Hematopoietic multipotent progenitor cell (in vitro differentiated cells): ENCODE measurements at regions not wholly inside any gene's neighbourhood (a gene's known extent, or its start where the extent isn't known, plus 50 kb on each side); places are given as distances from the start of the nearest gene placed in this dataset.
"Not testable (repeated sequence)": the region's sequence is repeated elsewhere in the genome, so short reads cannot be mapped to it uniquely, and the experiment has no call there.

Experiments
- DNase-seq, 3 donors: peaks; one replicate each; pipeline ENCODE4 v3.0.0-alpha.2; 2011 to 2015; ENCODE audit warnings: low read depth in 2 of 3, low spot score in 2 of 3

GRCh38 chr6:6966127-6966526, 141.6 kb upstream of the RREB1 start:
- no peak for DNase-seq

DNA sequence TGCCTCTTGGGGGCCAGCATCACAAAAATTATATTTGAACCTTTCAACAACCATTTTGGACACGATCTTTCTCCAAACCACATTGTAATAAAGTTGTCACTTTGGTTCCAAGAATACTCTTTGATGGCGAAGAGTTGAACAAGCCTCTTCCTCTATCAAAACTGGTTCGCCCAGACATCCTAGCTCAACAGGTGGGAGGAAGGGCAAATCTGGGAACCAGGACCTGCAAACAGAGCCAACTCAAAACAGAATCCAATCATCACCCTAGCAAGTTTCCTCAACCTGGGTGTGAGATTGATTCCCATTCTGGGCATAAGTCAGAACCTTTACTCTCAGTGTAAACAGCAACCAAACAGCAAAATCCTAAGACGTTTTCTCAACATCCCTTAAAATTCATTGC, 141.2 kb upstream of the RREB1 start:
- no peak for DNase-seq

GRCh38 chr6:6968357-6968730, 139.4 kb upstream of the RREB1 start:
- DNase-seq = no peak

- DNase-seq = no peak
Observed at GRCh38 chr6:6968731-6969552, 138.8 kb upstream of the RREB1 start.

- DNase-seq = peak in 1 of 3 donors; percentile 47
Observed at GRCh38 chr6:6969761-6970223, 138.0 kb upstream of the RREB1 start.

DNA sequence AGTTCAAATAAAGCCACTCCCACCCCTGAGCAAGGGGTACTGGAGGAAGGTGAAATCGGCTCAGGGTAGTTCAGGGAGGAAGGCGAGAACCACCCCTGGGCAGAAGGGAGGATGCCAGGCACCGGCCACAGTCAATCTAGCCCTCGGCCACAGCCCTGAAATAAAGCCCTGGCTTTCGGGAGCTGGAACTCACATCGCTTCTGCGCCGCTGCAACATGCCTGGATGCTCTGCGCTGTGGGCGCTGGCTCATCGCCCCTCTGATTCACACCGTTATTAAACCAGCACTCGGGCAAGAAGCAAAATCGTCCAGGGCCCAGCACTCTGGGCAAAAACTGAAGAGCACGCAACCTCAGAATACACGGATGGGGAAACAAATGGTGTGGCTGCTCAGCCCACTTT, 136.9 kb upstream of the RREB1 start:
- no peak for DNase-seq

DNA sequence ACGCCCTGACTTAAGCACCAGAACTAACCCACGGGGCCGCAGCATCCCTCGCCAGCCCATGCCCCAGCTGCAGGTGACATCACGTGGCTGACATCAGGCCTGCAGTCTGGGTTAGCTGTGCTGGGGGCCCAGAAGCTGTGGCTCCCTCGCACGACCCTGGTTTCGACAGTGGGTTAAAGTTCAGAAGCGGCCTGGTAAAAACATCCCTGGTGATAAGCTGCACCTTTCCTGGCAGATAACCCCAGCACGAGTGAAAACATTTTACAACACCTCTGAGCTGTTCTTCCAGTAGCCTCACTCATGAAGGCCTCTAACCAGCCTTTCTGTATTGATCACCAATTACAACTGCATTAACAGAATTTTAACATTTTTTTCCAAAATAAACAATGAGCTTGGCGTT, 136.4 kb upstream of the RREB1 start:
- no peak for DNase-seq

GRCh38 chr6:6972456-6972855, 135.3 kb upstream of the RREB1 start:
- no peak for DNase-seq

- DNase-seq = no peak
Observed at GRCh38 chr6:6973721-6974120, 134.0 kb upstream of the RREB1 start.

DNA sequence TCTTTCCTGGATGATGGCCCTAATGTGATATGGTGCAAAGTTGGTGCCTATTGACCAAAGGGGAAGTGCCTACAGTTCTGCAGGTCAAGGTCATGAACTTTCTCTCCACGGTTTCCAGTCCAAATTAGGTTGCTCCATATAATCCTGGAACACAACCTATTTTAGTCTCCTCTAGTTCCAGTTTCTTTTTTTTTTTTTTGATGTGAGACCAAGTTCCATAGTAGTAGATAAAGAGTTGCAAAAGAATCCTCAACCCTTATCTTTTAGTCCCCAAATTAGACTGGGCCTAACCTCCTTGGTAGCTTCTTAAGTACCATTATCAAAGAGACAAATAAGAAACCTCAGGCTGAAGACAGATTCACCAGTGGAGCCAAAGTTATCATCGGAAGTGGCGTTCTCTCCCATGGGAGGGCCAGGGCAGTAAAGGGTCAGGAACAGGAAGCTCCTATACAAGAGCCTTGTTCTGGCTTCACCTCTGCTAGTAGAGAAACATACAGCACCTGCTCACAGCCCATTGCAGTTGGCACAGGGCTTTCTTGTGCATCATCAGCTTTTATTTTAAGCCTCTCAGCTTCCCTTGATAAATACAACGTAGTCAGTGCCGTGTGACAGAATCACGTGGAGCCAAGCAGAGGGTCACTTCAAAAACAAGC, 132.2 kb upstream of the RREB1 start:
- no peak for DNase-seq

- DNase-seq = no peak
Observed at GRCh38 chr6:6976193-6976592, 131.6 kb upstream of the RREB1 start.

- no peak for DNase-seq
Observed at GRCh38 chr6:6978731-6979130, 129.0 kb upstream of the RREB1 start.

- no peak for DNase-seq
Observed at GRCh38 chr6:6980999-6981597, 126.7 kb upstream of the RREB1 start.

- no peak for DNase-seq
Observed at GRCh38 chr6:6981681-6982322, 126.0 kb upstream of the RREB1 start.

GRCh38 chr6:6982663-6983062, 125.1 kb upstream of the RREB1 start:
- no peak for DNase-seq

DNA sequence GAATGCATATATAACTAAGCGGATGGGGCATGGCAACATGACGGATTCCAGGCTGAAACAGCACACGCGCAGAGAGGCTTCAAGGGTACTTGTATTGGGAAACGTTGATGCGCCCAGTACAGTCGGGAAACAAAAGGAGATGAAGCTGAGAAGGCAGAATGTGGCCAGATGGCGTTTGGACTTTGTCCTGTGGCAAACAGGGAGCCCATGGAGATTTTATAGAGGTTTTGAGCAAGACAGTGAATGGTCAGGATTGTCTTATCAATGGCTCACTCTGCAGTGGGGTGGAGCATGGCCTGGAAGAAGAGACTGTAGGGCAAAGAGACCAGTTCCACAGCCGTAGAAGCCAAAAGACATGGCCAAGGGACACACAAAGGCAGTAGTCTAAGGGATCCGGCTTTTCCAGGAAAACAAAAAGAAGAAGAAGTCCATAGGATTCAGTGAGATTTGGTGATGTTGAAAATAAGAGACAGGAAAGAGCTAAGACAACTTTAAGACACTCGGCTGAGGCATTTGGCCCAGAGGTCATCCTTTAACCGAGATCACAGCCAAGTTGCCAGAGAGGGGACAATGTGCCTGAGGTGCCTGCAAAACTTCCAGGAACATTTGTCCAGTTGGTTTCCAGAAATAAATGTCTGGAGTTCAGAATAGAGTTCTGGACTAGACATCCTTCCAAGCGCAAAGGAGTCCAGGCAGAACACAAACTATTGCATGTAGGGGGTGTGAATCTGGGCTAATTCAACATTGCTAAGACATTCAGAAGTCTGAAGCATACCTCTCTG, 123.0 kb upstream of the RREB1 start:
- no peak for DNase-seq

- DNase-seq = no peak
Observed at GRCh38 chr6:6986344-6986743, 121.4 kb upstream of the RREB1 start.

- no peak for DNase-seq
Observed at GRCh38 chr6:6987749-6988148, 120.0 kb upstream of the RREB1 start.

DNA sequence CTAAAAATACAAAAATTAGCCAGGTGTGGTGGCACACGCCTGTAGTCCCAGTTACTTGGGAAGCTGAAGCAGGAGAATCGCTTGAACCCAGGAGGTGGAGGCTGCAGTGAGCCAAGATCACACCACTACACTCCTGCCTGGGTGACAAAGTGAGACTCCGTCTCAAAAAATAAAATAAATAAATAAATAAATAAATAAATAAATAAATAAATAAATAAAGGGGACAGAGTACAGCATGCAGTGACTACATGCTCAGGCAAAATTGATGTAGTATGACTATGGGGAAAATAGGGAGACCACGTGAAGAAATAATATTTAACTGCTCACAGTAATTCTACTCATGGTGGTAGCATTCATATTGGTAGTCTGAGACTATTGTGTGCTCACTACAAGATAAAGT, 117.7 kb upstream of the RREB1 start:
- not testable (repeated sequence) for DNase-seq

GRCh38 chr6:6993503-6994237, 114.1 kb upstream of the RREB1 start:
- no peak for DNase-seq
